ENCODE measurements at regions not wholly inside any gene's neighbourhood (a gene's known extent, or its start where the extent isn't known, plus 50 kb on each side); places are given as distances from the start of the nearest gene placed in this dataset.

GRCh38 chr4:125434136-125434535 lies 119.4 kb downstream of the FAT4 start:
- Histone ChIP-seq H3K4me1 (ENCODE audit: control insufficient read depth, insufficient read depth, low read length) (peaks cover 5% of the 10 kb centered on the region), H3K9me3 (replicated peaks; ENCODE audit: low read length) (no peaks in the 10 kb centered on the region), H3K9ac (ENCODE audit: low read depth, low read length) (no peak overlapping the region), H3K36me3 (ENCODE audit: insufficient read depth, low read length) (peaks cover 7% of the 10 kb centered on the region), H3K4me2 (ENCODE audit: low read length) (no peak overlapping the region), H3K27me3 (ENCODE audit: control insufficient read depth, insufficient read depth, low read length) (no peaks in the 10 kb centered on the region), H3K4me3 (ENCODE audit: low read length) (no peak overlapping the region)

GRCh38 chr4:125440814-125441213 lies 126.1 kb downstream of the FAT4 start:
- Histone ChIP-seq H3K36me3 (ENCODE audit: insufficient read depth, low read length) (no peaks in the 10 kb centered on the region), H3K4me2 (ENCODE audit: low read length) (no peak overlapping the region), H3K27me3 (ENCODE audit: control insufficient read depth, insufficient read depth, low read length) (no peaks in the 10 kb centered on the region), H3K9ac (ENCODE audit: low read depth, low read length) (no peak overlapping the region), H3K9me3 (replicated peaks; ENCODE audit: low read length) (no peaks in the 10 kb centered on the region), H3K4me3 (ENCODE audit: low read length) (no peak overlapping the region), H3K4me1 (ENCODE audit: control insufficient read depth, insufficient read depth, low read length) (no peaks in the 10 kb centered on the region)

GRCh38 chr4:125444166-125444565 lies 129.4 kb downstream of the FAT4 start:
- no peaks in the 10 kb centered on the region for H3K9me3 ChIP-seq (replicated peaks; ENCODE audit: low read length)
- H3K4me3 ChIP-seq (ENCODE audit: low read length), result no peak overlapping the region
- peaks cover 12% of the 10 kb centered on the region for H3K36me3 ChIP-seq (ENCODE audit: insufficient read depth, low read length)
- H3K9ac ChIP-seq (ENCODE audit: low read depth, low read length), result no peak overlapping the region
- H3K27me3 ChIP-seq (ENCODE audit: control insufficient read depth, insufficient read depth, low read length), result no peaks in the 10 kb centered on the region
- H3K4me2 ChIP-seq (ENCODE audit: low read length), result no peak overlapping the region
- no peaks in the 10 kb centered on the region for H3K4me1 ChIP-seq (ENCODE audit: control insufficient read depth, insufficient read depth, low read length)

GRCh38 chr4:125445525-125445924 lies 130.8 kb downstream of the FAT4 start:
- Histone ChIP-seq H3K27me3 (ENCODE audit: control insufficient read depth, insufficient read depth, low read length) (no peaks in the 10 kb centered on the region), H3K9me3 (replicated peaks; ENCODE audit: low read length) (no peaks in the 10 kb centered on the region), H3K4me1 (ENCODE audit: control insufficient read depth, insufficient read depth, low read length) (no peaks in the 10 kb centered on the region)

GRCh38 chr4:125447551-125448290 lies 133.0 kb downstream of the FAT4 start:
- H3K9ac ChIP-seq (ENCODE audit: low read depth, low read length), result no peak overlapping the region
- no peaks in the 10 kb centered on the region for H3K4me1 ChIP-seq (ENCODE audit: control insufficient read depth, insufficient read depth, low read length)

More at GRCh38 chr4:125445525-125445924, 130.8 kb downstream of the FAT4 start:
- Histone ChIP-seq H3K4me3 (ENCODE audit: low read length) (no peak overlapping the region), H3K9ac (ENCODE audit: low read depth, low read length) (no peak overlapping the region), H3K4me2 (ENCODE audit: low read length) (no peak overlapping the region), H3K36me3 (ENCODE audit: insufficient read depth, low read length) (peaks cover 25% of the 10 kb centered on the region)

DNA sequence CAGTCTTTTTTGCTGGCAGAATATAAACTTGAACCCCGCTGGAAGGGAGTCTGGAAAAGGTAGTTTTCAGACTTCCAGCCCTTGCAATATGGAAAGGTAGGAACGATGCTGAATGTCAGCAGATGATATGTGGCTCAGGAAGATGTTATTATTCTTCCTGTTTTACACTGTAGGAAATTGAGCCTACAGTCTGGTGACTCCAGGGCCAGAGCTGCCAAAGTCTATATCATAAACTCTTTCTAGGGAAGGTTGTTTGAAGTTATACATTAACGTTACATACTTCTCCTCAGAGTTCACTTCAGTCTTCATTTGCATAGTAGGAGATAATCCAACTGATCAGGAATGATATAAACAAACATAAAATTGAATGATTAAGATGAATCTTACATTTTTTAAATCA lies 141.3 kb downstream of the FAT4 start:
- no peak overlapping the region for H3K4me3 ChIP-seq (ENCODE audit: low read length)
- H3K9me3 ChIP-seq (replicated peaks; ENCODE audit: low read length), result no peaks in the 10 kb centered on the region
- H3K9ac ChIP-seq (ENCODE audit: low read depth, low read length), result no peak overlapping the region
- no peaks in the 10 kb centered on the region for H3K27me3 ChIP-seq (ENCODE audit: control insufficient read depth, insufficient read depth, low read length)
- H3K36me3 ChIP-seq (ENCODE audit: insufficient read depth, low read length), result peaks cover 24% of the 10 kb centered on the region
- H3K4me2 ChIP-seq (ENCODE audit: low read length), result no peak overlapping the region
- H3K4me1 ChIP-seq (ENCODE audit: control insufficient read depth, insufficient read depth, low read length), result no peaks in the 10 kb centered on the region

More at GRCh38 chr4:125447551-125448290, 133.0 kb downstream of the FAT4 start:
- Histone ChIP-seq H3K9me3 (replicated peaks; ENCODE audit: low read length) (no peaks in the 10 kb centered on the region), H3K36me3 (ENCODE audit: insufficient read depth, low read length) (peaks cover 44% of the 10 kb centered on the region), H3K4me3 (ENCODE audit: low read length) (no peak overlapping the region), H3K4me2 (ENCODE audit: low read length) (no peak overlapping the region), H3K27me3 (ENCODE audit: control insufficient read depth, insufficient read depth, low read length) (no peaks in the 10 kb centered on the region)

DNA sequence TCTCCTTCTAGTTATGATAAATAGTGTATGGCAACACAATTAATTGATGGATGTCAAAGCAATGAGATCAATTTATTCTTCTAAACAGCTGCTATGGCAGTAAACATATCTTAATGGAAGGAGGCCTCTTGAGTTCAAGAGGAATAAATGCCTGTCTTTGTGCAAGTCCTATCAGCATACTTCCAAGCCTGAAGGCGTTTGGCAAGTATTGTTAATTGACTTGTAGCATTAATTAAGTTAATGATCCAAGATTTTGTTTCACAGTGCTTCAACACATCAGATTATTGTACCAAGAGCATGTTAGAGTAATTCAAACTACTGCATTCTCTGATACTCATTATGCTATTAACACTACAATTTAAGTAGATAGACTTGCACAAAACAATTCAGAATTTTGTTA lies 144.8 kb downstream of the FAT4 start:
- H3K4me3 ChIP-seq (ENCODE audit: low read length), result no peak overlapping the region
- no peaks in the 10 kb centered on the region for H3K4me1 ChIP-seq (ENCODE audit: control insufficient read depth, insufficient read depth, low read length)
- no peaks in the 10 kb centered on the region for H3K9me3 ChIP-seq (replicated peaks; ENCODE audit: low read length)
- no peak overlapping the region for H3K9ac ChIP-seq (ENCODE audit: low read depth, low read length)
- H3K36me3 ChIP-seq (ENCODE audit: insufficient read depth, low read length), result peaks cover 9% of the 10 kb centered on the region
- H3K27me3 ChIP-seq (ENCODE audit: control insufficient read depth, insufficient read depth, low read length), result no peaks in the 10 kb centered on the region
- no peak overlapping the region for H3K4me2 ChIP-seq (ENCODE audit: low read length)

DNA sequence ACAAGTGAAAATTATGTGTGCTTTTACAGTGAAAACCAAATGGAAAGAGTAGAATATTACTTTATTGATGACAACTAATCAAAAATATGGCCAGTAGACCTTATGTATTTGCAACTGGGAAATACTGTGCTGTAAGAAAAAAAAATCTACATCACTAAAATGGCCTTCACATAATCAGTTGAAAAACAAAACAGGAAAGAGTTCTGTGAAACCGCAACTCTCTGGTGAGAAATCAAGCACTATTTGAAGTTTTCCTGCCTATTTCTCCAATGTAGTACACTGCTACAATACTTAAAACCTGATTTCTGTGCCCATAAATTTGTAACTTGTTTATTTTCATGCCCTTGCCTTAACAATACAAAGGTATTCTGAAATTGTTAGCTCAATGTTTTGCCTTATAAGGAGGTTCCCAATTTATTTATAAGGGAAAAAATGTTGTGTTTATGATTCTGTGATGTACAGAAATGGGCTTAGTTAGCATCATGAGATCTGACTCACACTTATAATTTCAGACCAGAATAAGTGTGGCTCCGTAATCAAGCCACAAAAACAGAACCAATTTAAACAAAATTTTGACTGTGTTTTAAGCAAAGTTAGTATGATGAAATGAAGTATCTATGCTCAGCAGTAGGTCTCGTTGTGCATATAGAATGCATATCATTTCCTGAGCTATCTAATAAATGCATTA lies 147.1 kb downstream of the FAT4 start:
- Histone ChIP-seq H3K4me1 (ENCODE audit: control insufficient read depth, insufficient read depth, low read length) (peaks cover 3% of the 10 kb centered on the region), H3K4me2 (ENCODE audit: low read length) (no peak overlapping the region), H3K4me3 (ENCODE audit: low read length) (no peak overlapping the region), H3K36me3 (ENCODE audit: insufficient read depth, low read length) (no peaks in the 10 kb centered on the region), H3K9me3 (replicated peaks; ENCODE audit: low read length) (no peaks in the 10 kb centered on the region), H3K9ac (ENCODE audit: low read depth, low read length) (no peak overlapping the region), H3K27me3 (ENCODE audit: control insufficient read depth, insufficient read depth, low read length) (no peaks in the 10 kb centered on the region)

GRCh38 chr4:125464146-125464545 lies 149.4 kb downstream of the FAT4 start:
- Histone ChIP-seq H3K27me3 (ENCODE audit: control insufficient read depth, insufficient read depth, low read length) (no peaks in the 10 kb centered on the region), H3K9ac (ENCODE audit: low read depth, low read length) (no peak overlapping the region), H3K9me3 (replicated peaks; ENCODE audit: low read length) (no peaks in the 10 kb centered on the region), H3K4me1 (ENCODE audit: control insufficient read depth, insufficient read depth, low read length) (peaks cover 3% of the 10 kb centered on the region), H3K4me2 (ENCODE audit: low read length) (no peak overlapping the region), H3K4me3 (ENCODE audit: low read length) (no peak overlapping the region), H3K36me3 (ENCODE audit: insufficient read depth, low read length) (peaks cover 6% of the 10 kb centered on the region)

DNA sequence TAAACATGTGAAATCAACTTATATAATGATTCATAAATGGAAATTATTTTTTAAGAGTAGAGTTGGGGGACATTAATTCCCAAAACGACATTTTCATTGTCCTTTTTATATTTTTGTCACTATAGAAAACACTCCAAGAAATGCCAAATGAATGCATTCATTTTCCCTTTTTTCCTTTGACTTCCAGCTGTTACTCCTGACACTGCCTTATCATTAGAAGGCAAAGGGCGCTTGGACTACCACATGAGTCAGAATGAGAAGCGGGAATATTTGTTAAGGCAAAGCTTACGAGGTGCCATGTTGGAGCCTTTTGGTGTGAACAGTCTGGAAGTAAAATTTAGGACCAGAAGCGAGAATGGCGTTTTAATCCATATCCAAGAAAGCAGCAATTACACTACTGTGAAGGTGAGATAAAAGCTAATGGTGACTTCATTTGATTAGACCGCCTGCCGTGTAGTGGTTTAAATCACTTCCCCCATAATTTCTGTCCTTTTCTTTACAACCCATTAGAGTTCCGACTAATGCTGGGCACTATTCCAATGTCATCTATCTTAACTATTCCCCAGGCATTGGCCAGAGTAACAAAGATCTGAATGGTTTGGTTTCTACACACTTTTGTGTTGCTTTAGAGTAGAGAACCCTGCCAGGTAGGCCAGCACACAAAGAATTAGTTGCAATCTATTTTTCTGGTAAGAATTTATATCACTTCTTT lies 166.7 kb downstream of the FAT4 start:
- peaks cover 10% of the 10 kb centered on the region for H3K36me3 ChIP-seq (ENCODE audit: insufficient read depth, low read length)
- H3K4me2 ChIP-seq (ENCODE audit: low read length), result no peak overlapping the region
- H3K4me1 ChIP-seq (ENCODE audit: control insufficient read depth, insufficient read depth, low read length), result no peaks in the 10 kb centered on the region
- H3K27me3 ChIP-seq (ENCODE audit: control insufficient read depth, insufficient read depth, low read length), result no peaks in the 10 kb centered on the region
- no peak overlapping the region for H3K9ac ChIP-seq (ENCODE audit: low read depth, low read length)
- H3K9me3 ChIP-seq (replicated peaks; ENCODE audit: low read length), result no peaks in the 10 kb centered on the region
- no peak overlapping the region for H3K4me3 ChIP-seq (ENCODE audit: low read length)

DNA sequence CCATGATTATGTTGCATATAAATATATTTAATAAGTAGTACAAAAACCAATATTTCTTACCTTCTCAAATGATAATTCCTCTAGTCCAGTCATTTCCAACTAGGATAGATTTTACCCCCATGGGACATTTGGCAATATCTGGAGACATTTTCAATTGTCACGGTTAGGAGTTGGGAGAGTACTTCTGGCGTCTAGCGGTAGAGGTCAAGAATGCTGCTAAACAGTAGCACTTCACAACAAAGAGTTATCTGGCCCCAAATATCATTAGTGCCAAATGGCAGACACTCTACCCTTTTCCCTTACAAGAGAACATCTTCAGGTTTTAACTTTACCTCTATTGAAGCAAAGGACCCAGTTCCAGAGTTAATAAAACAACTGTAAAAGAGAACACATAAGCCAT lies 168.1 kb downstream of the FAT4 start:
- H3K4me2 ChIP-seq (ENCODE audit: low read length), result no peak overlapping the region
- H3K9me3 ChIP-seq (replicated peaks; ENCODE audit: low read length), result no peaks in the 10 kb centered on the region
- no peaks in the 10 kb centered on the region for H3K4me1 ChIP-seq (ENCODE audit: control insufficient read depth, insufficient read depth, low read length)
- H3K36me3 ChIP-seq (ENCODE audit: insufficient read depth, low read length), result peaks cover 16% of the 10 kb centered on the region
- no peak overlapping the region for H3K4me3 ChIP-seq (ENCODE audit: low read length)
- H3K27me3 ChIP-seq (ENCODE audit: control insufficient read depth, insufficient read depth, low read length), result no peaks in the 10 kb centered on the region
- H3K9ac ChIP-seq (ENCODE audit: low read depth, low read length), result no peak overlapping the region

All from skeletal muscle satellite cell (primary cell).